GM23338 (cell line): ENCODE measurements at regions not wholly inside any gene's neighbourhood (a gene's known extent, or its start where the extent isn't known, plus 50 kb on each side); places are given as distances from the start of the nearest gene placed in this dataset.

Experiments
- ATAC-seq: fragments of 200-7000 bp; cut with Tn5 transposase; 3 replicates; pipeline ENCODE4 v1.9.1; 2020
- DNase-seq: peaks from one replicate; pipeline ENCODE4 v3.0.0-alpha.2; 2015; ENCODE audit warnings: low spot score
- H2AFZ ChIP-seq: fragments of 200-600 bp; sonication (generic); 2 replicates; pipeline ENCODE4 v1.8.0; 2016; ENCODE audit warnings: antibody characterized with exemption, mild to moderate bottlenecking, moderate library complexity
- H3F3A ChIP-seq: fragments of 200-600 bp; sonication (generic); replicated peaks from 2 replicates; pipeline ENCODE4 v1.8.0; 2017; ENCODE audit warnings: antibody characterized with exemption, mixed run types, low read depth
- H3K27ac ChIP-seq: fragments of 200-600 bp; sonication (generic); 2 replicates; pipeline ENCODE4 v1.6.1; 2016; ENCODE audit warnings: low read depth
- H3K27me3 ChIP-seq: fragments of 200-600 bp; sonication (generic); 2 replicates; pipeline ENCODE4 v1.8.0; 2016; ENCODE audit warnings: mild to moderate bottlenecking, mixed run types, moderate library complexity; ENCODE audit not compliant: insufficient read depth
- H3K36me3 ChIP-seq: fragments of 200-600 bp; sonication (generic); 2 replicates; pipeline ENCODE4 v1.8.0; 2016; ENCODE audit warnings: mild to moderate bottlenecking; ENCODE audit not compliant: insufficient read depth
- H3K4me1 ChIP-seq: fragments of 200-600 bp; sonication (generic); 2 replicates; pipeline ENCODE4 v1.8.0; 2016; ENCODE audit warnings: mild to moderate bottlenecking, moderate library complexity; ENCODE audit not compliant: insufficient read depth
- H3K4me2 ChIP-seq: fragments of 200-600 bp; sonication (generic); 2 replicates; pipeline ENCODE4 v1.7.1; 2017; ENCODE audit warnings: mixed run types
- H3K4me3 ChIP-seq: fragments of 200-600 bp; sonication (generic); 2 replicates; pipeline ENCODE4 v1.6.1; 2016; ENCODE audit warnings: mixed run types
- H3K79me2 ChIP-seq: fragments of 200-600 bp; sonication (generic); replicated peaks from 2 replicates; pipeline ENCODE4 v1.8.0; 2017; ENCODE audit warnings: mild to moderate bottlenecking; ENCODE audit not compliant: insufficient read depth
- H3K9me2 ChIP-seq: fragments of 200-600 bp; sonication (generic); 2 replicates; pipeline ENCODE4 v1.8.0; 2017; ENCODE audit not compliant: insufficient read depth
- H4K20me1 ChIP-seq: fragments of 200-600 bp; sonication (generic); replicated peaks from 2 replicates; pipeline ENCODE4 v1.8.0; 2017; ENCODE audit warnings: mild to moderate bottlenecking; ENCODE audit not compliant: insufficient read depth
- H3K27ac Mint-ChIP-seq: 2 replicates; pipeline ENCODE4 v1.8.0; 2020; ENCODE audit warnings: inconsistent platforms, mild to moderate bottlenecking, moderate library complexity, mixed read lengths
- H3K27me3 Mint-ChIP-seq: 3 replicates; pipeline ENCODE4 v1.8.0; 2022; ENCODE audit warnings: low read depth, mild to moderate bottlenecking, moderate library complexity, mixed read lengths, inconsistent platforms; ENCODE audit not compliant: insufficient read depth, poor library complexity
- H3K36me3 Mint-ChIP-seq: 3 replicates; pipeline ENCODE4 v1.8.0; 2021; ENCODE audit warnings: low read depth, mild to moderate bottlenecking, inconsistent platforms, moderate library complexity, mixed read lengths
- H3K4me1 Mint-ChIP-seq: 3 replicates; pipeline ENCODE4 v1.8.0; 2020; ENCODE audit warnings: mild to moderate bottlenecking, inconsistent platforms, mixed read lengths
- H3K4me3 Mint-ChIP-seq: 3 replicates; pipeline ENCODE4 v1.8.0; 2021; ENCODE audit warnings: moderate library complexity, mild to moderate bottlenecking, inconsistent platforms, mixed read lengths
- H3K9me3 Mint-ChIP-seq: 3 replicates; pipeline ENCODE4 v1.8.0; 2020; ENCODE audit warnings: moderate library complexity, mild to moderate bottlenecking, inconsistent platforms, mixed read lengths
- EZH2phosphoT487 ChIP-seq: fragments of 200-600 bp; sonication (generic); IDR thresholded peaks from one replicate; pipeline ENCODE4 v1.8.1; 2018; ENCODE audit warnings: antibody characterized with exemption; ENCODE audit not compliant: unreplicated experiment
- JUNB ChIP-seq: IDR thresholded peaks from one replicate; pipeline ENCODE4 v1.6.1; 2016; ENCODE audit warnings: antibody characterized with exemption; ENCODE audit not compliant: unreplicated experiment
- POLR2AphosphoS5 ChIP-seq: IDR thresholded peaks from 2 replicates; pipeline ENCODE4 v1.6.1; 2016; ENCODE audit warnings: antibody characterized with exemption, low read depth
- STAT1 ChIP-seq: IDR thresholded peaks from one replicate; pipeline ENCODE4 v1.6.1; 2016; ENCODE audit warnings: antibody characterized with exemption; ENCODE audit not compliant: unreplicated experiment

DNA sequence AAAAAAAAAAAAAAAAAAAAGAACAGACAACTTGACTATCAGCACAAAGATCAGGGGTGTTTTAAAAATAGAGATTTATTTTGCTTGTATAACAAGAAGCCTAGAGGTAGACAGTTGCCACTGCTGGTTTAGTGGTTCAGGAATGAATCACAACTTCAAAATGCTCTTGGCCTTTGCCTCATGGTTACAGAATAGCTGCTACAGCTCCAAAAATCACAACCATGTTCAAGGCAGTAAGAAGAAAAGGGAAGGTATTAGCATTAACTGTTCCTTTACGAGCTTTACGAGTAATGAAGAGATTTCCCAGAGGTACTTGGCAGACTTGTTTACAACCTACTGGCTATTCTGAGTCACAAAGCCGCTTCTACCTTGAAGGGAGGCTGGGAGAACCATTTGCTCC lies 52.5 kb upstream of the PPM1J start:
- H3K4me2 ChIP-seq, result no peak overlapping the region
- no peak overlapping the region for H3K27ac ChIP-seq
- ATAC-seq (no peak), DNase-seq (no peak)
- no peaks in the 10 kb centered on the region for H4K20me1 ChIP-seq
- H3K36me3 ChIP-seq, result no peaks in the 10 kb centered on the region
- Mint-ChIP-seq H3K9me3 (peaks cover 12% of the 10 kb centered on the region; the same call in 2 of the 3 replicates), H3K27ac (no peak overlapping the region), H3K36me3 (peaks cover 20% of the 10 kb centered on the region; the same call in 2 of the 3 replicates), H3K4me3 (no peak overlapping the region), H3K27me3 (peaks cover 14% of the 10 kb centered on the region), H3K4me1 (peaks cover 43% of the 10 kb centered on the region)
- no peaks in the 10 kb centered on the region for H3K27me3 ChIP-seq
- H3K9me2 ChIP-seq, result no peaks in the 10 kb centered on the region
- H3K4me1 ChIP-seq, result peaks cover 19% of the 10 kb centered on the region
- no peak overlapping the region for H3K4me3 ChIP-seq
- H2AFZ ChIP-seq, result no peak overlapping the region
- no peaks in the 10 kb centered on the region for H3K79me2 ChIP-seq
- TF ChIP-seq JUNB (no peak), EZH2phosphoT487 (no peak), POLR2AphosphoS5 (no peak), STAT1 (no peak)
- no peaks in the 10 kb centered on the region; the same call in 1 of the 2 replicates for H3F3A ChIP-seq
